K562 (cell line): ENCODE measurements at regions not wholly inside any gene's neighbourhood (a gene's known extent, or its start where the extent isn't known, plus 50 kb on each side); places are given as distances from the start of the nearest gene placed in this dataset.

Source experiments
- ASH1L ChIP-seq: fragments of 450-650 bp; IDR thresholded peaks from 2 replicates; pipeline ENCODE4 v1.6.1; 2018; ENCODE audit warnings: borderline replicate concordance, mild to moderate bottlenecking, low read depth; ENCODE audit not compliant: partially characterized antibody
- ATF1 ChIP-seq, 2 experiments: fragments of 450-650 bp in 1 of 2; IDR thresholded peaks; 2 replicates each; pipeline ENCODE4 v1.6.1; 2016; ENCODE audit warnings: missing compliant biosample characterization in 1 of 2, missing genetic modification characterization in 1 of 2
- CCNT2 ChIP-seq: IDR thresholded peaks from 2 replicates; pipeline ENCODE4 v1.6.1; 2011; ENCODE audit warnings: borderline replicate concordance, low read depth, mild to moderate bottlenecking, moderate library complexity, mixed read lengths, low read length; ENCODE audit not compliant: insufficient read length; ENCODE audit errors: extremely low read depth
- FUS ChIP-seq: fragments of 200-400 bp; formaldehyde crosslinking; optimal IDR thresholded peaks from 2 replicates; pipeline ENCODE3; 2017; ENCODE audit warnings: low read depth, low read length
- HDGF ChIP-seq: fragments of 450-650 bp; IDR thresholded peaks from 2 replicates; pipeline ENCODE4 v1.6.1; 2016
- HMG20A ChIP-seq: fragments of 450-650 bp; formaldehyde crosslinking; conservative IDR thresholded peaks from 2 replicates; pipeline ENCODE4 v1.4.0; 2020; ENCODE audit warnings: mild to moderate bottlenecking, mixed read lengths
- IRF2 ChIP-seq: sonication (generic); formaldehyde crosslinking; IDR thresholded peaks from 2 replicates; pipeline ENCODE4 v1.8.1; 2022; ENCODE audit warnings: mild to moderate bottlenecking, missing genetic modification reagents
- JUN ChIP-seq, 2 experiments: sonication (generic) in 1 of 2; formaldehyde crosslinking in 1 of 2; IDR thresholded peaks; 2 replicates each; pipeline versions ENCODE4 v1.6.1 to v1.8.0; 2012 to 2022; ENCODE audit warnings: borderline replicate concordance in 2 of 2, mild to moderate bottlenecking in 2 of 2, improper control_type of control experiment in 1 of 2, low read depth in 1 of 2, low read length in 1 of 2, missing genetic modification reagents in 1 of 2
- NR2C1 ChIP-seq, 2 experiments: fragments of 450-650 bp; IDR thresholded peaks; 2 replicates each; pipeline ENCODE4 v1.6.1; 2017; ENCODE audit warnings: mild to moderate bottlenecking in 2 of 2, antibody characterized with exemption in 1 of 2, inconsistent platforms in 1 of 2, missing compliant biosample characterization in 1 of 2, missing genetic modification characterization in 1 of 2
- U2AF2 ChIP-seq: fragments of 200-400 bp; formaldehyde crosslinking; optimal IDR thresholded peaks from 2 replicates; pipeline ENCODE3; 2017; ENCODE audit warnings: low read depth, mild to moderate bottlenecking, low read length
- ZBED1 ChIP-seq: IDR thresholded peaks from 2 replicates; pipeline ENCODE4 v1.6.1; 2014
- ZNF589 ChIP-seq: fragments of 200-800 bp; sonication (Bioruptor generic); IDR thresholded peaks from 2 replicates; pipeline ENCODE4 v1.6.1; 2016; ENCODE audit warnings: low read depth, missing genetic modification characterization, missing compliant biosample characterization
- TF ChIP-seq, protein P1 (sequence below): sonication (generic); formaldehyde crosslinking; IDR thresholded peaks from 2 replicates; pipeline ENCODE4 v1.8.0; 2022; ENCODE audit warnings: mild to moderate bottlenecking, missing genetic modification reagents, borderline replicate concordance

DNA sequence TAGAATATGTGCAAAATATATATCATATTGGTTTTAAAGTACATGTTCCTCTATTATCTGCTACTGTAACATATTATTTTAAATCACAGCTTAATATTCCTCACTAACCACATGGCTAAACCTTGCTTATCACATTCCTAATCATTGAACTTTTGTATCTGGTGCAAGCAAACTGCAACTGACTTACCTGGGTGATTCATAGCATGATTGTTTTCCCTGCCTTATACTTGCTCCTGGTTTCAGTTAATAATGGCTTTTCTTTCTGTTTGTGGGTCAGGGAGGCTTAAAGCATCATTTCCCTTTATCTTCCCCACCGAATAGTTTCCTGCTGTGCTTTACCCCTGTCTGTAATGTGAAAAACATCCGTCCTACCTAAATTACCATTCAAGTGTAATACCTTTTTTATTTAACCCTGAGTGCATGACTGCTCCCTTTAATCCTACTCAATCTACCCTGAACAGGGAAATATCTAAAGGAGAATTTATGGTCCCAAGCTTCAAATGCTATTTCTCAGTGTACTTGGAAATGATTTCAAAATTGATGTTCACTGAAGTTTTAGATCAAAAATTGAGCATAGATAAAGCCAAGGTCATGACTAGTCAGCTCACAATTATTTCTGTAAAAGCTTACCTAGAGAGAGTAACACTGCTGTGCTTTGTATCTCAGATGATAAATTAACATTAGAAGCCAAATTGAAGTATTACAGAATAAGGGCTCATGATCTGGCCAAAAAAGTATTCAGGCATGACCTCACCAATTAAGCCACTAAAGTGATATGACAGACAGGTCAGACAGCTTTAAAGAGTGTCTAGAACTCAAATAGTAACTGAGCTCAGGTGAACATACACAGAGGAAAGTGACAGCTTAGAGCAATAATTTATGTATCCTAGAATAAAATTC is 507.1 kb downstream of the BRINP3 start (continued):
- TF ChIP-seq CCNT2, result no peak
- TF ChIP-seq HMG20A (CRISPR knock-in tag), result no peak
- TF ChIP-seq HDGF, result no peak
- no peak for TF ChIP-seq NR2C1 (IDR thresholded peaks at IDR 0.05)
- no peak for TF ChIP-seq NR2C1 (tag; IDR thresholded peaks at IDR 0.05)
- TF ChIP-seq ZNF589 (CRISPR knock-in tag), result no peak
- TF ChIP-seq IRF2 (CRISPR knock-in tag), result no peak
- no peak for TF ChIP-seq FUS
- no peak for TF ChIP-seq JUN (IDR thresholded peaks at IDR 0.05; ENCODE audit: borderline replicate concordance, low read depth, low read length)
- no peak for TF ChIP-seq JUN (CRISPR knock-in tag; IDR thresholded peaks at IDR 0.05; ENCODE audit: borderline replicate concordance)
- no peak for TF ChIP-seq U2AF2
- no peak for TF ChIP-seq ATF1 (CRISPR knock-in tag; IDR thresholded peaks at IDR 0.05)
- no peak for TF ChIP-seq ATF1 (tag; IDR thresholded peaks at IDR 0.05)
- TF ChIP-seq ZBED1, result no peak
- TF ChIP-seq ASH1L, result no peak
- TF ChIP-seq, protein P1, sequence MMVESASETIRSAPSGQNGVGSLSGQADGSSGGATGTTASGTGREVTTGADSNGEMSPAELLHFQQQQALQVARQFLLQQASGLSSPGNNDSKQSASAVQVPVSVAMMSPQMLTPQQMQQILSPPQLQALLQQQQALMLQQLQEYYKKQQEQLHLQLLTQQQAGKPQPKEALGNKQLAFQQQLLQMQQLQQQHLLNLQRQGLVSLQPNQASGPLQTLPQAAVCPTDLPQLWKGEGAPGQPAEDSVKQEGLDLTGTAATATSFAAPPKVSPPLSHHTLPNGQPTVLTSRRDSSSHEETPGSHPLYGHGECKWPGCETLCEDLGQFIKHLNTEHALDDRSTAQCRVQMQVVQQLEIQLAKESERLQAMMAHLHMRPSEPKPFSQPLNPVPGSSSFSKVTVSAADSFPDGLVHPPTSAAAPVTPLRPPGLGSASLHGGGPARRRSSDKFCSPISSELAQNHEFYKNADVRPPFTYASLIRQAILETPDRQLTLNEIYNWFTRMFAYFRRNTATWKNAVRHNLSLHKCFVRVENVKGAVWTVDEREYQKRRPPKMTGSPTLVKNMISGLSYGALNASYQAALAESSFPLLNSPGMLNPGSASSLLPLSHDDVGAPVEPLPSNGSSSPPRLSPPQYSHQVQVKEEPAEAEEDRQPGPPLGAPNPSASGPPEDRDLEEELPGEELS (CRISPR knock-in tag), result no peak
